GM12878 (cell line): ENCODE measurements at regions not wholly inside any gene's neighbourhood (a gene's known extent, or its start where the extent isn't known, plus 50 kb on each side); places are given as distances from the start of the nearest gene placed in this dataset.

Experiments used
- ATAC-seq: fragments of 200-7000 bp; cut with Tn5 transposase; 3 replicates; pipeline ENCODE4 v1.9.1; 2020; ENCODE audit warnings: mild to moderate bottlenecking, moderate library complexity
- BruUV-seq: library from RNA; stranded (reverse); fragments of 400-500 nt; replicated peaks from 2 replicates; lab custom pipeline; 2021; lab: Mats Ljungman, UMichigan
- CTCF ChIA-PET: fragments of 300-600 bp; sonication (Branson Sonifier 250); formaldehyde crosslinking; extraction: SDS; loops from one replicate; lab custom pipeline; 2021; ENCODE audit warnings: inconsistent platforms; lab: Yijun Ruan, JAX
- POLR2A ChIA-PET: fragments of 350-600 bp; formaldehyde crosslinking; extraction: SDS; loops from one replicate; lab custom pipeline; 2021; ENCODE audit warnings: inconsistent platforms; lab: Charles Lee
- RAD21 ChIA-PET: fragments of 300-600 bp; sonication (Branson Sonifier 250); formaldehyde crosslinking; loops from one replicate; lab custom pipeline; 2023; ENCODE audit warnings: antibody characterized with exemption; ENCODE audit not compliant: unreplicated experiment; lab: Charles Lee
- SMC1A ChIA-PET: fragments of 300-600 bp; sonication (Branson Sonifier 250); formaldehyde crosslinking; loops from one replicate; lab custom pipeline; 2023; ENCODE audit not compliant: unreplicated experiment, uncharacterized antibody; lab: Charles Lee
- DNase-seq: peaks from one replicate; pipeline ENCODE4 v3.0.0-alpha.2; 2011; ENCODE audit warnings: low read depth, low spot score
- FAIRE-seq: peaks from 3 replicates; lab custom pipeline; 2011; peaks lifted over from hg19 to GRCh38; lab: Jason Lieb, UNC
- H2AFZ ChIP-seq: 2 replicates; pipeline ENCODE4 v1.6.0; 2011; ENCODE audit warnings: low read depth, low read length, control low read depth; ENCODE audit not compliant: control insufficient read depth
- H3K27ac ChIP-seq: 2 replicates; pipeline ENCODE4 v1.5.1; 2011; ENCODE audit warnings: control low read depth; ENCODE audit not compliant: control insufficient read depth, insufficient read depth
- H3K27me3 ChIP-seq, 2 experiments: replicated peaks in 1 of 2; 2 replicates each; pipeline versions ENCODE4 v1.6.0 to v1.6.1; 2011; ENCODE audit warnings: low read length in 1 of 2; ENCODE audit not compliant: control insufficient read depth in 2 of 2, insufficient read depth in 2 of 2
- H3K36me3 ChIP-seq, 2 experiments: 2 replicates each; pipeline ENCODE4 v1.5.1; 2011; ENCODE audit warnings: low read length in 1 of 2; ENCODE audit not compliant: control insufficient read depth in 2 of 2, insufficient read depth in 2 of 2
- H3K4me1 ChIP-seq: 2 replicates; pipeline ENCODE4 v1.6.1; 2011; ENCODE audit warnings: mild to moderate bottlenecking, low read length, moderate library complexity, mixed read lengths; ENCODE audit not compliant: control insufficient read depth, insufficient read depth
- H3K4me2 ChIP-seq: 2 replicates; pipeline ENCODE4 v1.6.0; 2011; ENCODE audit warnings: control low read depth; ENCODE audit not compliant: control insufficient read depth, insufficient read depth
- H3K4me3 ChIP-seq: fragments of 200-600 bp; sonication (generic); 2 replicates; pipeline ENCODE4 v1.5.1; 2016
- H3K79me2 ChIP-seq: 2 replicates; pipeline ENCODE4 v1.6.0; 2011; ENCODE audit warnings: low read length; ENCODE audit not compliant: control insufficient read depth, insufficient read depth
- H3K9ac ChIP-seq: 2 replicates; pipeline ENCODE4 v1.8.0; 2011; ENCODE audit warnings: low read length, control low read depth, mixed read lengths; ENCODE audit not compliant: control insufficient read depth, insufficient read depth
- H3K9me3 ChIP-seq: replicated peaks from 3 replicates; pipeline ENCODE4 v1.5.1; 2011; ENCODE audit warnings: mild to moderate bottlenecking, low read length; ENCODE audit not compliant: control insufficient read depth, insufficient read depth
- H4K20me1 ChIP-seq: 2 replicates; pipeline ENCODE4 v1.6.0; 2011; ENCODE audit not compliant: control insufficient read depth, insufficient read depth
- GATAD2B ChIP-seq: fragments of 450-650 bp; conservative IDR thresholded peaks from 2 replicates; pipeline ENCODE4 v1.6.1; 2017; ENCODE audit warnings: low read depth, mild to moderate bottlenecking, moderate library complexity
- ZBED1 ChIP-seq: IDR thresholded peaks from 2 replicates; pipeline ENCODE4 v1.6.1; 2016; ENCODE audit warnings: borderline replicate concordance
- ZNF24 ChIP-seq: fragments of 450-650 bp; IDR thresholded peaks from 2 replicates; pipeline ENCODE4 v1.6.1; 2017; ENCODE audit warnings: antibody characterized with exemption, mild to moderate bottlenecking
- WGBS: methylation state at CpG from one replicate; pipeline ENCODE4 v1.1.6; 2016; ENCODE audit warnings: low lambda C conversion rate; ENCODE audit not compliant: insufficient replicate concordance, insufficient coverage; ENCODE audit errors: missing lambda C conversion rate; 5-methylcytosine and 5-hydroxymethylcytosine counted together
- in situ Hi-C: fragments of 300-500 bp; cut with MboI; formaldehyde crosslinking; loops from 9 replicates; pipeline ENCODE4 v1.14.3; 2018; ENCODE audit warnings: mixed read lengths
- intact Hi-C: fragments of 100-400 bp; cut with micrococcal nuclease; formaldehyde crosslinking; loops from one replicate; pipeline ENCODE4 v1.14.2; 2022; ENCODE audit not compliant: unreplicated experiment
- TF ChIP-seq, protein P1 (sequence below): fragments of 450-650 bp; formaldehyde crosslinking; IDR thresholded peaks from 2 replicates; pipeline ENCODE4 v1.4.0; 2022; ENCODE audit warnings: mild to moderate bottlenecking, moderate library complexity

GRCh38 chr2:6202756-6203155 is 510.6 kb downstream of the SOX11 start:
- in situ Hi-C loops, result no loop called here
- Histone ChIP-seq H3K36me3 (no peaks in the 10 kb centered on the region), H3K4me3 (no peak overlapping the region), H3K9ac (no peak overlapping the region), H3K79me2 (no peaks in the 10 kb centered on the region), H3K4me1 (no peaks in the 10 kb centered on the region), H4K20me1 (no peaks in the 10 kb centered on the region), H3K27me3 (no peaks in the 10 kb centered on the region), H3K27ac (no peak overlapping the region), H3K9me3 (no peaks in the 10 kb centered on the region), H2AFZ (no peak overlapping the region), H3K4me2 (no peak overlapping the region)
- TF ChIP-seq, protein P1, sequence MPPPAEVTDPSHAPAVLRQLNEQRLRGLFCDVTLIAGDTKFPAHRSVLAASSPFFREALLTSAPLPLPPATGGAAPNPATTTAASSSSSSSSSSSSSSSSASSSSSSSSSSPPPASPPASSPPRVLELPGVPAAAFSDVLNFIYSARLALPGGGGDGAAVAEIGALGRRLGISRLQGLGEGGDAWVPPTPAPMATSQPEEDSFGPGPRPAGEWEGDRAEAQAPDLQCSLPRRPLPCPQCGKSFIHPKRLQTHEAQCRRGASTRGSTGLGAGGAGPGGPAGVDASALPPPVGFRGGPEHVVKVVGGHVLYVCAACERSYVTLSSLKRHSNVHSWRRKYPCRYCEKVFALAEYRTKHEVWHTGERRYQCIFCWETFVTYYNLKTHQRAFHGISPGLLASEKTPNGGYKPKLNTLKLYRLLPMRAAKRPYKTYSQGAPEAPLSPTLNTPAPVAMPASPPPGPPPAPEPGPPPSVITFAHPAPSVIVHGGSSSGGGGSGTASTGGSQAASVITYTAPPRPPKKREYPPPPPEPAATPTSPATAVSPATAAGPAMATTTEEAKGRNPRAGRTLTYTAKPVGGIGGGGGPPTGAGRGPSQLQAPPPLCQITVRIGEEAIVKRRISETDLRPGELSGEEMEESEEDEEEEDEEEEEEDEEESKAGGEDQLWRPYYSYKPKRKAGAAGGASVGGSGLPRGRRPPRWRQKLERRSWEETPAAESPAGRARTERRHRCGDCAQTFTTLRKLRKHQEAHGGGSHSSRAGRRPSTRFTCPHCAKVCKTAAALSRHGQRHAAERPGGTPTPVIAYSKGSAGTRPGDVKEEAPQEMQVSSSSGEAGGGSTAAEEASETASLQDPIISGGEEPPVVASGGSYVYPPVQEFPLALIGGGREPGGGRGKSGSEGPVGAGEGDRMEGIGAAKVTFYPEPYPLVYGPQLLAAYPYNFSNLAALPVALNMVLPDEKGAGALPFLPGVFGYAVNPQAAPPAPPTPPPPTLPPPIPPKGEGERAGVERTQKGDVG (CRISPR knock-in tag), result no peak
- TF ChIP-seq ZNF24 (no peak), GATAD2B (no peak), ZBED1 (no peak)
- WGBS, result 9% methylated on average over 5 of the region's 5 CpGs
- intact Hi-C loops, result no loop called here
- no peak for DNase-seq
- no TSS peak for BruUV-seq
- POLR2A ChIA-PET, result no interaction called here
- CTCF ChIA-PET, result no interaction called here
- SMC1A ChIA-PET, result no interaction called here
- FAIRE-seq, result no peak
- no peak for ATAC-seq
- RAD21 ChIA-PET, result no interaction called here
